A549 (cell line): ENCODE measurements at regions not wholly inside any gene's neighbourhood (a gene's known extent, or its start where the extent isn't known, plus 50 kb on each side); places are given as distances from the start of the nearest gene placed in this dataset.

Experiments
- MYC ChIP-seq: IDR thresholded peaks from 2 replicates; pipeline ENCODE4 v1.6.1; 2012; ENCODE audit warnings: mild to moderate bottlenecking, inconsistent platforms, low read length, improper control_type of control experiment, borderline replicate concordance
- POLR2A ChIP-seq: IDR thresholded peaks from 2 replicates; pipeline ENCODE4 v1.6.1; 2012; ENCODE audit warnings: mild to moderate bottlenecking, low read length
- RFX5 ChIP-seq: fragments of 450-650 bp; IDR thresholded peaks from 2 replicates; pipeline ENCODE4 v1.7.1; 2014; ENCODE audit warnings: antibody characterized with exemption, mild to moderate bottlenecking, moderate library complexity
- ZSCAN20 ChIP-seq: fragments of 250-450 bp; sonication (Bioruptor Pico); IDR thresholded peaks from 2 replicates; pipeline ENCODE4 v1.8.0; 2022; ENCODE audit warnings: mild to moderate bottlenecking, moderate library complexity
- TF ChIP-seq, protein P1 (sequence below): fragments of >200 bp; sonication (Bioruptor Twin); formaldehyde crosslinking; IDR thresholded peaks from 3 replicates; pipeline ENCODE4 v1.5.1; 2016
- TF ChIP-seq, protein P2 (sequence below): fragments of 200-600 bp; sonication (generic); IDR thresholded peaks from 2 replicates; pipeline ENCODE4 v1.6.1; 2016; ENCODE audit warnings: antibody characterized with exemption, mild to moderate bottlenecking, moderate library complexity

- TF ChIP-seq POLR2A (no peak), MYC (no peak), RFX5 (no peak), ZSCAN20 (CRISPR knock-in tag) (no peak)
- TF ChIP-seq, protein P1, sequence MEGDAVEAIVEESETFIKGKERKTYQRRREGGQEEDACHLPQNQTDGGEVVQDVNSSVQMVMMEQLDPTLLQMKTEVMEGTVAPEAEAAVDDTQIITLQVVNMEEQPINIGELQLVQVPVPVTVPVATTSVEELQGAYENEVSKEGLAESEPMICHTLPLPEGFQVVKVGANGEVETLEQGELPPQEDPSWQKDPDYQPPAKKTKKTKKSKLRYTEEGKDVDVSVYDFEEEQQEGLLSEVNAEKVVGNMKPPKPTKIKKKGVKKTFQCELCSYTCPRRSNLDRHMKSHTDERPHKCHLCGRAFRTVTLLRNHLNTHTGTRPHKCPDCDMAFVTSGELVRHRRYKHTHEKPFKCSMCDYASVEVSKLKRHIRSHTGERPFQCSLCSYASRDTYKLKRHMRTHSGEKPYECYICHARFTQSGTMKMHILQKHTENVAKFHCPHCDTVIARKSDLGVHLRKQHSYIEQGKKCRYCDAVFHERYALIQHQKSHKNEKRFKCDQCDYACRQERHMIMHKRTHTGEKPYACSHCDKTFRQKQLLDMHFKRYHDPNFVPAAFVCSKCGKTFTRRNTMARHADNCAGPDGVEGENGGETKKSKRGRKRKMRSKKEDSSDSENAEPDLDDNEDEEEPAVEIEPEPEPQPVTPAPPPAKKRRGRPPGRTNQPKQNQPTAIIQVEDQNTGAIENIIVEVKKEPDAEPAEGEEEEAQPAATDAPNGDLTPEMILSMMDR: no peak
- TF ChIP-seq, protein P2, sequence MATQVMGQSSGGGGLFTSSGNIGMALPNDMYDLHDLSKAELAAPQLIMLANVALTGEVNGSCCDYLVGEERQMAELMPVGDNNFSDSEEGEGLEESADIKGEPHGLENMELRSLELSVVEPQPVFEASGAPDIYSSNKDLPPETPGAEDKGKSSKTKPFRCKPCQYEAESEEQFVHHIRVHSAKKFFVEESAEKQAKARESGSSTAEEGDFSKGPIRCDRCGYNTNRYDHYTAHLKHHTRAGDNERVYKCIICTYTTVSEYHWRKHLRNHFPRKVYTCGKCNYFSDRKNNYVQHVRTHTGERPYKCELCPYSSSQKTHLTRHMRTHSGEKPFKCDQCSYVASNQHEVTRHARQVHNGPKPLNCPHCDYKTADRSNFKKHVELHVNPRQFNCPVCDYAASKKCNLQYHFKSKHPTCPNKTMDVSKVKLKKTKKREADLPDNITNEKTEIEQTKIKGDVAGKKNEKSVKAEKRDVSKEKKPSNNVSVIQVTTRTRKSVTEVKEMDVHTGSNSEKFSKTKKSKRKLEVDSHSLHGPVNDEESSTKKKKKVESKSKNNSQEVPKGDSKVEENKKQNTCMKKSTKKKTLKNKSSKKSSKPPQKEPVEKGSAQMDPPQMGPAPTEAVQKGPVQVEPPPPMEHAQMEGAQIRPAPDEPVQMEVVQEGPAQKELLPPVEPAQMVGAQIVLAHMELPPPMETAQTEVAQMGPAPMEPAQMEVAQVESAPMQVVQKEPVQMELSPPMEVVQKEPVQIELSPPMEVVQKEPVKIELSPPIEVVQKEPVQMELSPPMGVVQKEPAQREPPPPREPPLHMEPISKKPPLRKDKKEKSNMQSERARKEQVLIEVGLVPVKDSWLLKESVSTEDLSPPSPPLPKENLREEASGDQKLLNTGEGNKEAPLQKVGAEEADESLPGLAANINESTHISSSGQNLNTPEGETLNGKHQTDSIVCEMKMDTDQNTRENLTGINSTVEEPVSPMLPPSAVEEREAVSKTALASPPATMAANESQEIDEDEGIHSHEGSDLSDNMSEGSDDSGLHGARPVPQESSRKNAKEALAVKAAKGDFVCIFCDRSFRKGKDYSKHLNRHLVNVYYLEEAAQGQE: no peak
These were observed 418.4 kb downstream of the CD109 start for GRCh38 chr6:74114428-74114827.
